ENCODE measurements at regions not wholly inside any gene's neighbourhood (a gene's known extent, or its start where the extent isn't known, plus 50 kb on each side); places are given as distances from the start of the nearest gene placed in this dataset.

- TF ChIP-seq ZFP36L1 (CRISPR knock-in tag; IDR thresholded peaks at IDR 0.05) (no peak), ZBTB33 (CRISPR knock-in tag; IDR thresholded peaks at IDR 0.05) (no peak), MEIS2 (CRISPR knock-in tag; IDR thresholded peaks at IDR 0.05) (no peak), KDM1A (CRISPR knock-in tag; IDR thresholded peaks at IDR 0.05) (no peak)
- TF ChIP-seq, protein P1, sequence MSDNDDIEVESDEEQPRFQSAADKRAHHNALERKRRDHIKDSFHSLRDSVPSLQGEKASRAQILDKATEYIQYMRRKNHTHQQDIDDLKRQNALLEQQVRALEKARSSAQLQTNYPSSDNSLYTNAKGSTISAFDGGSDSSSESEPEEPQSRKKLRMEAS (IDR thresholded peaks at IDR 0.05), result no peak
- TF ChIP-seq, protein P2, sequence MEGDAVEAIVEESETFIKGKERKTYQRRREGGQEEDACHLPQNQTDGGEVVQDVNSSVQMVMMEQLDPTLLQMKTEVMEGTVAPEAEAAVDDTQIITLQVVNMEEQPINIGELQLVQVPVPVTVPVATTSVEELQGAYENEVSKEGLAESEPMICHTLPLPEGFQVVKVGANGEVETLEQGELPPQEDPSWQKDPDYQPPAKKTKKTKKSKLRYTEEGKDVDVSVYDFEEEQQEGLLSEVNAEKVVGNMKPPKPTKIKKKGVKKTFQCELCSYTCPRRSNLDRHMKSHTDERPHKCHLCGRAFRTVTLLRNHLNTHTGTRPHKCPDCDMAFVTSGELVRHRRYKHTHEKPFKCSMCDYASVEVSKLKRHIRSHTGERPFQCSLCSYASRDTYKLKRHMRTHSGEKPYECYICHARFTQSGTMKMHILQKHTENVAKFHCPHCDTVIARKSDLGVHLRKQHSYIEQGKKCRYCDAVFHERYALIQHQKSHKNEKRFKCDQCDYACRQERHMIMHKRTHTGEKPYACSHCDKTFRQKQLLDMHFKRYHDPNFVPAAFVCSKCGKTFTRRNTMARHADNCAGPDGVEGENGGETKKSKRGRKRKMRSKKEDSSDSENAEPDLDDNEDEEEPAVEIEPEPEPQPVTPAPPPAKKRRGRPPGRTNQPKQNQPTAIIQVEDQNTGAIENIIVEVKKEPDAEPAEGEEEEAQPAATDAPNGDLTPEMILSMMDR (CRISPR knock-in tag; IDR thresholded peaks at IDR 0.05), result no peak
Observed at GRCh38 chr13:99129050-99129449, 71.6 kb upstream of the UBAC2 start.

Measured in HepG2 (cell line).